Trophoblast cell (in vitro differentiated cells and primary cell): ENCODE measurements at regions not wholly inside any gene's neighbourhood (a gene's known extent, or its start where the extent isn't known, plus 50 kb on each side); places are given as distances from the start of the nearest gene placed in this dataset.

Source experiments
- DNase-seq, 2 donors: peaks; one replicate each; pipeline ENCODE4 v3.0.0-alpha.2; 2016
- H2AFZ ChIP-seq: 2 replicates; pipeline ENCODE4 v1.6.1; 2013; ENCODE audit warnings: low read length, moderate library complexity, mild to moderate bottlenecking; ENCODE audit not compliant: insufficient read depth, poor library complexity
- H2AK5ac ChIP-seq: 2 replicates; pipeline ENCODE4 v1.6.1; 2013; ENCODE audit warnings: mild to moderate bottlenecking, low read length
- H2BK120ac ChIP-seq: 2 replicates; pipeline ENCODE4 v1.6.1; 2013; ENCODE audit warnings: low read length, mild to moderate bottlenecking, moderate library complexity; ENCODE audit not compliant: insufficient read depth, poor library complexity
- H2BK12ac ChIP-seq: 2 replicates; pipeline ENCODE4 v1.6.1; 2013; ENCODE audit warnings: mild to moderate bottlenecking, low read length, moderate library complexity
- H2BK5ac ChIP-seq: 2 replicates; pipeline ENCODE4 v1.6.1; 2013; ENCODE audit warnings: low read length, low read depth, moderate library complexity, mild to moderate bottlenecking; ENCODE audit not compliant: poor library complexity
- H3K14ac ChIP-seq: 2 replicates; pipeline ENCODE4 v1.6.1; 2013; ENCODE audit warnings: mild to moderate bottlenecking, low read length
- H3K18ac ChIP-seq: 2 replicates; pipeline ENCODE4 v1.6.1; 2013; ENCODE audit warnings: mild to moderate bottlenecking, low read length
- H3K23ac ChIP-seq: 2 replicates; pipeline ENCODE4 v1.6.1; 2013; ENCODE audit warnings: low read length
- H3K27ac ChIP-seq: 2 replicates; pipeline ENCODE4 v1.5.1; 2013; ENCODE audit warnings: low read depth, mild to moderate bottlenecking, inconsistent platforms, low read length, moderate library complexity
- H3K27me3 ChIP-seq: 2 replicates; pipeline ENCODE4 v1.6.1; 2013; ENCODE audit warnings: inconsistent platforms, mild to moderate bottlenecking, low read length, moderate library complexity; ENCODE audit not compliant: insufficient read depth
- H3K36me3 ChIP-seq, 2 experiments: 1 replicate in 1 of 2; 2 replicates in 1 of 2; pipeline ENCODE4 v1.6.1; 2013; ENCODE audit warnings: low read length in 2 of 2, mild to moderate bottlenecking in 2 of 2, moderate library complexity in 1 of 2; ENCODE audit not compliant: insufficient read depth in 2 of 2, control insufficient read depth in 1 of 2
- H3K4ac ChIP-seq: 2 replicates; pipeline ENCODE4 v1.6.1; 2013; ENCODE audit warnings: low read depth, mild to moderate bottlenecking, low read length, moderate library complexity
- H3K4me1 ChIP-seq, 2 experiments: 1 replicate in 1 of 2; 2 replicates in 1 of 2; pipeline ENCODE4 v1.6.1; 2013; ENCODE audit warnings: low read length in 2 of 2, mild to moderate bottlenecking in 2 of 2, moderate library complexity in 1 of 2; ENCODE audit not compliant: insufficient read depth in 2 of 2, control insufficient read depth in 1 of 2
- H3K4me2 ChIP-seq: 2 replicates; pipeline ENCODE4 v1.6.1; 2013; ENCODE audit warnings: inconsistent platforms, mild to moderate bottlenecking, low read length, moderate library complexity
- H3K4me3 ChIP-seq: 2 replicates; pipeline ENCODE4 v1.5.1; 2013; ENCODE audit warnings: mild to moderate bottlenecking, low read depth, low read length, inconsistent platforms
- H3K79me1 ChIP-seq: one replicate; pipeline ENCODE4 v1.6.1; 2013; ENCODE audit warnings: low read length
- H3K79me2 ChIP-seq: 2 replicates; pipeline ENCODE4 v1.6.1; 2013; ENCODE audit warnings: low read length, mild to moderate bottlenecking; ENCODE audit not compliant: control insufficient read depth, insufficient read depth, poor library complexity
- H3K9ac ChIP-seq: 2 replicates; pipeline ENCODE4 v1.6.1; 2013; ENCODE audit warnings: mild to moderate bottlenecking, low read length
- H3K9me3 ChIP-seq: 2 replicates; pipeline ENCODE4 v1.6.1; 2013; ENCODE audit warnings: low read depth, mild to moderate bottlenecking, control low read depth, inconsistent platforms, low read length; ENCODE audit not compliant: insufficient read depth
- H4K12ac ChIP-seq: 2 replicates; pipeline ENCODE4 v1.6.1; 2013; ENCODE audit warnings: low read depth, mild to moderate bottlenecking, low read length, moderate library complexity
- H4K8ac ChIP-seq: 2 replicates; pipeline ENCODE4 v1.6.1; 2013; ENCODE audit warnings: low read depth, mild to moderate bottlenecking, low read length, moderate library complexity
- H4K91ac ChIP-seq: one replicate; pipeline ENCODE4 v1.6.1; 2013; ENCODE audit warnings: low read depth, mild to moderate bottlenecking, low read length, moderate library complexity
- WGBS: extraction: QIAGEN DNeasy Blood & Tissue Kit; methylation state at CpG from one replicate; pipeline ENCODE4 v1.1.7; 2013; ENCODE audit warnings: missing lambda C conversion rate; ENCODE audit not compliant: insufficient read length, insufficient coverage; ENCODE audit errors: extremely low coverage; 5-methylcytosine and 5-hydroxymethylcytosine counted together

DNA sequence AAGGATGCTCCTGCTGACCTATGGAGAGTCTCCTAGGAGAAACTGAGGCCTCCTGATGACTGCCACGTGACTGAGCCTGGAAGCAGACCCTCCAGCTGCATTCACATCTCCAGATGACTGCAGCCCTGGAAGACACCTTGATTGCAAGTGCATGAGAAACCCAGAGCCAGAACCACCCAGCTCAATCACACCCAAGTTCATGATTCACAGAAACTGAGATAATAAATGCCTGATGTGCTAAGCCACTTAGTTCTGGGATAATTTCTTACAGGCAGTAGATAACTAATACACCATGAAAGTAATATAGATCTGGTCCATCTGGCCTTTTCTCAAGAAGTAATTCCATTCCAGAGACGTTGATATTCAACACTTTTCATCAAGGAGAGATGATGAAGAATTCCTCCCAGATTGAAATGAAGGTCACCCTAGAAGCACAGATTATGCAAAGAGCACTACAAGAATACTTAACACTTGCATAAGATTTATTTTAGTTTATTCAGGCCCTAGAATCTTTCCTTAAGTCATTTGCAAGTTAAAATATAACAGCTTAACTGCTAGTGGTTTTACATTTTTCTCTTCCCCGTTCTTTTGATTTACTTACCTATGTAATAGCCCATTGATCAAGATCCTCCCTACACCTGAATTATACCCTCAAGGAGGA is 208.2 kb upstream of the INHBA start:
- no peak overlapping the region for H3K4ac ChIP-seq
- H3K4me2 ChIP-seq = no peak overlapping the region
- H4K8ac ChIP-seq = no peak overlapping the region
- H4K91ac ChIP-seq = no peak overlapping the region
- no peaks in the 10 kb centered on the region for H3K79me2 ChIP-seq
- H3K27me3 ChIP-seq = no peaks in the 10 kb centered on the region
- no peaks in the 10 kb centered on the region for H3K9me3 ChIP-seq
- H3K27ac ChIP-seq = no peak overlapping the region
- H3K23ac ChIP-seq = no peak overlapping the region
- no peak overlapping the region for H3K14ac ChIP-seq
- H2BK5ac ChIP-seq = no peak overlapping the region
- no peaks in the 10 kb centered on the region for H3K79me1 ChIP-seq
- no peak overlapping the region for H2BK12ac ChIP-seq
- DNase-seq = no peak
- H3K18ac ChIP-seq = no peak overlapping the region
- H3K4me3 ChIP-seq = no peak overlapping the region
- no peak overlapping the region for H4K12ac ChIP-seq
- H2AK5ac ChIP-seq = no peak overlapping the region
- H2BK120ac ChIP-seq = no peak overlapping the region
- WGBS = no CpG with 5 or more reads among the region's 3 CpGs
- H3K9ac ChIP-seq = no peak overlapping the region
- no peak overlapping the region for H2AFZ ChIP-seq
- no peaks in the 10 kb centered on the region for H3K36me3 ChIP-seq
- H3K4me1 ChIP-seq = no peaks in the 10 kb centered on the region

DNA sequence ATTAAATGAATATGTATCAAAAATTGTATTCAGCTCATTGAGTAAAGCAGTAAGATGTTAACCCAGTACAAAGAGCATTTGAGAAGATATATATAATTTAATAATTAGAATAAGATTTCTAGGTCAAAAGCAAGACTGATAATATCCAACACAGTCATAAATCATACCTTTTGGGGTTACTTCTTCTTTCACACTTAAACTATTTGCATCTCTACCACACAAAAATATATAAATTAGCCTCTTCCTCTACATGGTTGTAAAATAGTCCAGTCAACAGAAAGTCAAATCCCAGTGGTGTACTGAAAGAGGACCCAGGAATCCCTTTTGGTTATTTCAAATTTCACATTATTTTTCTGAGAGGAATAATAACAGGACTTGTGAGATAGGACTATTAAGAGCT is 204.6 kb upstream of the INHBA start:
- Histone ChIP-seq H3K9me3 (no peaks in the 10 kb centered on the region), H4K12ac (no peak overlapping the region), H2BK120ac (no peak overlapping the region), H3K14ac (no peak overlapping the region), H3K4me3 (no peak overlapping the region), H3K79me2 (no peaks in the 10 kb centered on the region), H2AFZ (no peak overlapping the region), H3K36me3 (no peaks in the 10 kb centered on the region), H3K4me1 (no peaks in the 10 kb centered on the region), H3K27ac (no peak overlapping the region), H4K8ac (no peak overlapping the region), H3K4me2 (no peak overlapping the region), H2BK12ac (no peak overlapping the region), H3K18ac (no peak overlapping the region), H4K91ac (no peak overlapping the region), H3K4ac (no peak overlapping the region), H3K23ac (no peak overlapping the region), H2BK5ac (no peak overlapping the region), H3K27me3 (no peaks in the 10 kb centered on the region), H3K79me1 (no peaks in the 10 kb centered on the region), H2AK5ac (no peak overlapping the region), H3K9ac (no peak overlapping the region)
- DNase-seq = no peak

DNA sequence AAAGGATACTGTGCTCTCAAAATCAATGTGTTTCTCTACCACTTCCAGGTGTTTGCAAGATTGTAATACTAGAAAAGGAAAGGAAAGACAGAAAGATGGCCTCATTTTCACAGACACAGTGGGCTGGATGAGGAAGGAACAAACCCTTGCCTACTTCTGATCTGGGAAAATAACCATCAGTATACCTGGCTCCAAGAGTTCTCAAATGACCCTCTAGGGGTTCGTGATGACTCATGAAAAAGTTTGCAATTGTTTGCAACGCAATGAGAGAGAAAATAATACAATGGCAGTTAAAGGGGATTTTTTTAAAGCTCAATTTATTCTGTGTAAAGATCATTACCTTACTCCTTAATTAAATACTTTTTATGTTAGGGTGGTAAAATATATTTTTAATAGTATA is 197.6 kb upstream of the INHBA start:
- no peak for DNase-seq
- Histone ChIP-seq H3K79me1 (no peaks in the 10 kb centered on the region), H2BK12ac (no peak overlapping the region), H3K36me3 (no peaks in the 10 kb centered on the region), H3K9me3 (no peaks in the 10 kb centered on the region), H2AK5ac (no peak overlapping the region), H4K12ac (no peak overlapping the region), H3K4me2 (no peak overlapping the region), H2BK5ac (no peak overlapping the region), H3K4me3 (no peak overlapping the region), H3K14ac (no peak overlapping the region), H3K27ac (no peak overlapping the region), H3K4me1 (no peaks in the 10 kb centered on the region), H4K91ac (no peak overlapping the region), H3K23ac (no peak overlapping the region), H3K9ac (no peak overlapping the region), H4K8ac (no peak overlapping the region), H3K79me2 (no peaks in the 10 kb centered on the region), H3K4ac (no peak overlapping the region), H3K18ac (no peak overlapping the region), H2BK120ac (no peak overlapping the region), H3K27me3 (no peaks in the 10 kb centered on the region), H2AFZ (no peak overlapping the region)
- WGBS = no CpG with 5 or more reads among the region's 2 CpGs

DNA sequence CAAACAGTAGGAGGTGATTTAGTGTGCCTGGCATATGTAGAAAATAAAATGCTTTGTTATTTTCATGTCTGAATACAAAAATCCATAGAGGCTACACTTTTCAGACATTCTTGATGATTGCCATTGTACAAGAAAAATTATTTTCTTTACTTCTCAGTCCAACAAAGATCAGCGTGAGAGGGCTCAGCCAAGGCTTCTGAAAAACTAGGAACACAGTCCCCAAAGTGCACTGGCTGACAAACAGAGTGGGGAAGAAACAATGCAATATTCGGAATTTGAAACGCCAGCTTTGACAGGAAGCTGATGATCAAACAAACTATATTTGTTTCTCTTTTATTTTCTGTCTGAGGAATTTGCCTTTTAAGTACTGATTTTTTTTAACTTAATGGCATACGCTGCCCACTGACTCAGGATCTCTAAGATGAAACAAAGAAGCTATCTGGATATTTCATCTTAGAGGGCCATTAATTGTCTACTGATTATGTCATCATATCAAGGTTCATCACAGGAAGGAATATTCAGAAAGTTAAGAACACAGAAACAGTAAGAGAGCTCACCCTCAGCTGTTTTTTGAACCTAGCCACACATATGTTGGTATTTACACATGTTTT is 197.0 kb upstream of the INHBA start:
- Histone ChIP-seq H3K36me3 (no peaks in the 10 kb centered on the region), H3K9ac (no peak overlapping the region), H3K27ac (no peak overlapping the region), H4K8ac (no peak overlapping the region), H2AK5ac (no peak overlapping the region), H2AFZ (no peak overlapping the region), H2BK5ac (no peak overlapping the region), H3K27me3 (no peaks in the 10 kb centered on the region), H3K4me3 (no peak overlapping the region), H3K9me3 (no peaks in the 10 kb centered on the region), H3K14ac (no peak overlapping the region), H3K4me2 (no peak overlapping the region), H3K79me2 (no peaks in the 10 kb centered on the region), H3K23ac (no peak overlapping the region), H3K4me1 (no peaks in the 10 kb centered on the region), H3K4ac (no peak overlapping the region), H4K91ac (no peak overlapping the region), H2BK12ac (no peak overlapping the region), H3K18ac (no peak overlapping the region), H4K12ac (no peak overlapping the region), H3K79me1 (no peaks in the 10 kb centered on the region), H2BK120ac (no peak overlapping the region)
- no peak for DNase-seq
- WGBS = no CpG with 5 or more reads among the region's 4 CpGs
